ENCODE measurements at regions not wholly inside any gene's neighbourhood (a gene's known extent, or its start where the extent isn't known, plus 50 kb on each side); places are given as distances from the start of the nearest gene placed in this dataset.
"Not testable (repeated sequence)": the region's sequence is repeated elsewhere in the genome, so short reads cannot be mapped to it uniquely, and the experiment has no call there.

- Histone ChIP-seq H3K27me3 (replicated peaks; ENCODE audit: control insufficient read depth, insufficient read depth, low read length) (no peaks in the 10 kb centered on the region), H3K4me1 (ENCODE audit: control insufficient read depth, insufficient read depth, low read length) (peaks cover 57% of the 10 kb centered on the region), H3K36me3 (ENCODE audit: control insufficient read depth, insufficient read depth, low read length, severe bottlenecking) (no peaks in the 10 kb centered on the region), H3K9ac (ENCODE audit: low read length) (peak overlapping the region; percentile 73), H3K4me3 (ENCODE audit: low read length) (peak overlapping the region; percentile 4), H3K9me3 (ENCODE audit: control insufficient read depth, low read length) (no peaks in the 10 kb centered on the region)
- DNase-seq (ENCODE audit: low read depth) = peak; percentile 78
These were observed 415.8 kb downstream of the ACTL7B start for GRCh38 chr9:108439947-108440346.

GRCh38 chr9:108437656-108438055 is 418.1 kb downstream of the ACTL7B start:
- Histone ChIP-seq H3K36me3 (ENCODE audit: control insufficient read depth, insufficient read depth, low read length, severe bottlenecking) (no peaks in the 10 kb centered on the region), H3K4me3 (ENCODE audit: low read length) (no peak overlapping the region), H3K9me3 (ENCODE audit: control insufficient read depth, low read length) (no peaks in the 10 kb centered on the region), H3K9ac (ENCODE audit: low read length) (no peak overlapping the region), H3K27me3 (replicated peaks; ENCODE audit: control insufficient read depth, insufficient read depth, low read length) (no peaks in the 10 kb centered on the region), H3K4me1 (ENCODE audit: control insufficient read depth, insufficient read depth, low read length) (peaks cover 40% of the 10 kb centered on the region)
- no peak for DNase-seq (ENCODE audit: low read depth)

GRCh38 chr9:108436448-108436847 is 419.3 kb downstream of the ACTL7B start:
- H3K4me3 ChIP-seq (ENCODE audit: low read length) = no peak overlapping the region
- H3K36me3 ChIP-seq (ENCODE audit: control insufficient read depth, insufficient read depth, low read length, severe bottlenecking) = no peaks in the 10 kb centered on the region
- H3K4me1 ChIP-seq (ENCODE audit: control insufficient read depth, insufficient read depth, low read length) = peaks cover 29% of the 10 kb centered on the region
- no peaks in the 10 kb centered on the region for H3K27me3 ChIP-seq (replicated peaks; ENCODE audit: control insufficient read depth, insufficient read depth, low read length)
- peaks cover 4% of the 10 kb centered on the region for H3K9me3 ChIP-seq (ENCODE audit: control insufficient read depth, low read length)
- DNase-seq (ENCODE audit: low read depth) = no peak
- no peak overlapping the region for H3K9ac ChIP-seq (ENCODE audit: low read length)

- Histone ChIP-seq H3K9me3 (ENCODE audit: control insufficient read depth, low read length) (peaks cover 11% of the 10 kb centered on the region), H3K4me3 (ENCODE audit: low read length) (no peak overlapping the region), H3K4me1 (ENCODE audit: control insufficient read depth, insufficient read depth, low read length) (peaks cover 12% of the 10 kb centered on the region), H3K9ac (ENCODE audit: low read length) (no peak overlapping the region), H3K27me3 (replicated peaks; ENCODE audit: control insufficient read depth, insufficient read depth, low read length) (no peaks in the 10 kb centered on the region), H3K36me3 (ENCODE audit: control insufficient read depth, insufficient read depth, low read length, severe bottlenecking) (no peaks in the 10 kb centered on the region)
- no peak for DNase-seq (ENCODE audit: low read depth)
These were observed 421.3 kb downstream of the ACTL7B start for GRCh38 chr9:108434502-108434901.

GRCh38 chr9:108434036-108434435 is 421.8 kb downstream of the ACTL7B start:
- Histone ChIP-seq H3K9ac (ENCODE audit: low read length) (no peak overlapping the region), H3K4me1 (ENCODE audit: control insufficient read depth, insufficient read depth, low read length) (peaks cover 7% of the 10 kb centered on the region), H3K27me3 (replicated peaks; ENCODE audit: control insufficient read depth, insufficient read depth, low read length) (no peaks in the 10 kb centered on the region), H3K9me3 (ENCODE audit: control insufficient read depth, low read length) (peaks cover 11% of the 10 kb centered on the region), H3K36me3 (ENCODE audit: control insufficient read depth, insufficient read depth, low read length, severe bottlenecking) (no peaks in the 10 kb centered on the region), H3K4me3 (ENCODE audit: low read length) (no peak overlapping the region)
- peak; percentile 29 for DNase-seq (ENCODE audit: low read depth)

- Histone ChIP-seq H3K9ac (ENCODE audit: low read length) (no peak overlapping the region), H3K4me1 (ENCODE audit: control insufficient read depth, insufficient read depth, low read length) (peaks cover 6% of the 10 kb centered on the region), H3K36me3 (ENCODE audit: control insufficient read depth, insufficient read depth, low read length, severe bottlenecking) (no peaks in the 10 kb centered on the region), H3K4me3 (ENCODE audit: low read length) (no peak overlapping the region), H3K9me3 (ENCODE audit: control insufficient read depth, low read length) (peaks cover 11% of the 10 kb centered on the region), H3K27me3 (replicated peaks; ENCODE audit: control insufficient read depth, insufficient read depth, low read length) (no peaks in the 10 kb centered on the region)
- DNase-seq (ENCODE audit: low read depth) = no peak
These were observed 425.1 kb downstream of the ACTL7B start for GRCh38 chr9:108430655-108431054.

GRCh38 chr9:108427751-108428150 is 428.0 kb downstream of the ACTL7B start:
- no peak overlapping the region for H3K9ac ChIP-seq (ENCODE audit: low read length)
- H3K9me3 ChIP-seq (ENCODE audit: control insufficient read depth, low read length) = peaks cover 11% of the 10 kb centered on the region
- DNase-seq (ENCODE audit: low read depth) = no peak
- no peaks in the 10 kb centered on the region for H3K4me1 ChIP-seq (ENCODE audit: control insufficient read depth, insufficient read depth, low read length)
- no peaks in the 10 kb centered on the region for H3K36me3 ChIP-seq (ENCODE audit: control insufficient read depth, insufficient read depth, low read length, severe bottlenecking)
- H3K27me3 ChIP-seq (replicated peaks; ENCODE audit: control insufficient read depth, insufficient read depth, low read length) = no peaks in the 10 kb centered on the region
- H3K4me3 ChIP-seq (ENCODE audit: low read length) = no peak overlapping the region

GRCh38 chr9:108426421-108426940 is 429.3 kb downstream of the ACTL7B start:
- H3K4me1 ChIP-seq (ENCODE audit: control insufficient read depth, insufficient read depth, low read length); H3K27me3 ChIP-seq (replicated peaks; ENCODE audit: control insufficient read depth, insufficient read depth, low read length); H3K9me3 ChIP-seq (ENCODE audit: control insufficient read depth, low read length); DNase-seq (ENCODE audit: low read depth); H3K36me3 ChIP-seq (ENCODE audit: control insufficient read depth, insufficient read depth, low read length, severe bottlenecking); H3K4me3 ChIP-seq (ENCODE audit: low read length); H3K9ac ChIP-seq (ENCODE audit: low read length): not testable (repeated sequence)

- Histone ChIP-seq H3K4me3 (ENCODE audit: low read length) (no peak overlapping the region), H3K4me1 (ENCODE audit: control insufficient read depth, insufficient read depth, low read length) (no peaks in the 10 kb centered on the region), H3K9ac (ENCODE audit: low read length) (no peak overlapping the region), H3K9me3 (ENCODE audit: control insufficient read depth, low read length) (peaks cover 6% of the 10 kb centered on the region), H3K36me3 (ENCODE audit: control insufficient read depth, insufficient read depth, low read length, severe bottlenecking) (no peaks in the 10 kb centered on the region), H3K27me3 (replicated peaks; ENCODE audit: control insufficient read depth, insufficient read depth, low read length) (no peaks in the 10 kb centered on the region)
- DNase-seq (ENCODE audit: low read depth) = no peak
These were observed 432.4 kb downstream of the ACTL7B start for GRCh38 chr9:108423433-108423832.

GRCh38 chr9:108419379-108419778 is 436.4 kb downstream of the ACTL7B start:
- Histone ChIP-seq H3K4me1 (ENCODE audit: control insufficient read depth, insufficient read depth, low read length) (peaks cover 12% of the 10 kb centered on the region), H3K36me3 (ENCODE audit: control insufficient read depth, insufficient read depth, low read length, severe bottlenecking) (no peaks in the 10 kb centered on the region), H3K4me3 (ENCODE audit: low read length) (no peak overlapping the region), H3K9me3 (ENCODE audit: control insufficient read depth, low read length) (peaks cover 6% of the 10 kb centered on the region), H3K9ac (ENCODE audit: low read length) (no peak overlapping the region), H3K27me3 (replicated peaks; ENCODE audit: control insufficient read depth, insufficient read depth, low read length) (no peaks in the 10 kb centered on the region)
- DNase-seq (ENCODE audit: low read depth) = no peak

- no peak overlapping the region for H3K9ac ChIP-seq (ENCODE audit: low read length)
- DNase-seq (ENCODE audit: low read depth) = no peak
- peaks cover 6% of the 10 kb centered on the region for H3K9me3 ChIP-seq (ENCODE audit: control insufficient read depth, low read length)
- no peaks in the 10 kb centered on the region for H3K27me3 ChIP-seq (replicated peaks; ENCODE audit: control insufficient read depth, insufficient read depth, low read length)
- H3K36me3 ChIP-seq (ENCODE audit: control insufficient read depth, insufficient read depth, low read length, severe bottlenecking) = no peaks in the 10 kb centered on the region
- no peak overlapping the region for H3K4me3 ChIP-seq (ENCODE audit: low read length)
- peaks cover 21% of the 10 kb centered on the region for H3K4me1 ChIP-seq (ENCODE audit: control insufficient read depth, insufficient read depth, low read length)
These were observed 438.1 kb downstream of the ACTL7B start for GRCh38 chr9:108417726-108418125.

- no peaks in the 10 kb centered on the region for H3K36me3 ChIP-seq (ENCODE audit: control insufficient read depth, insufficient read depth, low read length, severe bottlenecking)
- no peak overlapping the region for H3K4me3 ChIP-seq (ENCODE audit: low read length)
- H3K4me1 ChIP-seq (ENCODE audit: control insufficient read depth, insufficient read depth, low read length) = peaks cover 21% of the 10 kb centered on the region
- no peak for DNase-seq (ENCODE audit: low read depth)
- no peak overlapping the region for H3K9ac ChIP-seq (ENCODE audit: low read length)
- peaks cover 6% of the 10 kb centered on the region for H3K9me3 ChIP-seq (ENCODE audit: control insufficient read depth, low read length)
- no peaks in the 10 kb centered on the region for H3K27me3 ChIP-seq (replicated peaks; ENCODE audit: control insufficient read depth, insufficient read depth, low read length)
These were observed 438.5 kb downstream of the ACTL7B start for GRCh38 chr9:108417312-108417711.
